ENCODE measurements at regions not wholly inside any gene's neighbourhood (a gene's known extent, or its start where the extent isn't known, plus 50 kb on each side); places are given as distances from the start of the nearest gene placed in this dataset.
"Not testable (repeated sequence)": the region's sequence is repeated elsewhere in the genome, so short reads cannot be mapped to it uniquely, and the experiment has no call there.

- no peak for DNase-seq (ENCODE audit: extremely low read depth, low read depth)
Observed at GRCh38 chr20:47867831-47868230, 82.5 kb upstream of the SULF2 start.

- no peak for DNase-seq (ENCODE audit: extremely low read depth, low read depth)
Observed at GRCh38 chr20:47866480-47866879, 81.2 kb upstream of the SULF2 start.

GRCh38 chr20:47865912-47866311, 80.6 kb upstream of the SULF2 start:
- DNase-seq (ENCODE audit: extremely low read depth, low read depth): no peak

- DNase-seq (ENCODE audit: extremely low read depth, low read depth): no peak
Observed at GRCh38 chr20:47865451-47865850, 80.2 kb upstream of the SULF2 start.

GRCh38 chr20:47863981-47864380, 78.7 kb upstream of the SULF2 start:
- DNase-seq (ENCODE audit: extremely low read depth, low read depth): no peak

- no peak for DNase-seq (ENCODE audit: extremely low read depth, low read depth)
Observed at GRCh38 chr20:47863315-47863965, 78.2 kb upstream of the SULF2 start.

GRCh38 chr20:47862574-47863240, 77.4 kb upstream of the SULF2 start:
- DNase-seq (ENCODE audit: extremely low read depth, low read depth): no peak

- no peak for DNase-seq (ENCODE audit: extremely low read depth, low read depth)
Observed at GRCh38 chr20:47861116-47861515, 75.8 kb upstream of the SULF2 start.

- DNase-seq (ENCODE audit: extremely low read depth, low read depth): no peak
Observed at GRCh38 chr20:47860049-47860830, 75.0 kb upstream of the SULF2 start.

GRCh38 chr20:47859278-47859677, 74.0 kb upstream of the SULF2 start:
- DNase-seq (ENCODE audit: extremely low read depth, low read depth): no peak

GRCh38 chr20:47857569-47858464, 72.5 kb upstream of the SULF2 start:
- no peak for DNase-seq (ENCODE audit: extremely low read depth, low read depth)

- no peak for DNase-seq (ENCODE audit: extremely low read depth, low read depth)
Observed at GRCh38 chr20:47857187-47857568, 71.9 kb upstream of the SULF2 start.

GRCh38 chr20:47855799-47856198, 70.5 kb upstream of the SULF2 start:
- no peak for DNase-seq (ENCODE audit: extremely low read depth, low read depth)

GRCh38 chr20:47854687-47855212, 69.5 kb upstream of the SULF2 start:
- DNase-seq (ENCODE audit: extremely low read depth, low read depth): peak; percentile 45

- DNase-seq (ENCODE audit: extremely low read depth, low read depth): no peak
Observed at GRCh38 chr20:47851774-47852173, 66.5 kb upstream of the SULF2 start.

GRCh38 chr20:47850146-47850545, 64.9 kb upstream of the SULF2 start:
- no peak for DNase-seq (ENCODE audit: extremely low read depth, low read depth)

- DNase-seq (ENCODE audit: extremely low read depth, low read depth): no peak
Observed at GRCh38 chr20:47849596-47849995, 64.3 kb upstream of the SULF2 start.

GRCh38 chr20:47849006-47849405, 63.7 kb upstream of the SULF2 start:
- no peak for DNase-seq (ENCODE audit: extremely low read depth, low read depth)

GRCh38 chr20:47848534-47848933, 63.3 kb upstream of the SULF2 start:
- DNase-seq (ENCODE audit: extremely low read depth, low read depth): not testable (repeated sequence)

GRCh38 chr20:47847884-47848485, 62.7 kb upstream of the SULF2 start:
- no peak for DNase-seq (ENCODE audit: extremely low read depth, low read depth)
